H1 (cell line): ENCODE measurements at regions not wholly inside any gene's neighbourhood (a gene's known extent, or its start where the extent isn't known, plus 50 kb on each side); places are given as distances from the start of the nearest gene placed in this dataset.

Experiments
- POLR2AphosphoS5 ChIP-seq: IDR thresholded peaks from 2 replicates; pipeline ENCODE4 v1.6.1; 2011; ENCODE audit warnings: low read depth, low read length
- SAP30 ChIP-seq: fragments of 300-600 bp; sonication (generic); IDR thresholded peaks from 2 replicates; pipeline ENCODE4 v1.7.1; 2012; ENCODE audit warnings: low read length, moderate library complexity, mild to moderate bottlenecking, inconsistent platforms; ENCODE audit not compliant: insufficient read depth, insufficient replicate concordance
- TAF7 ChIP-seq: optimal IDR thresholded peaks from 2 replicates; pipeline ENCODE3; 2011; ENCODE audit warnings: low read depth, mild to moderate bottlenecking, inconsistent platforms, low read length, moderate library complexity, borderline replicate concordance
- TF ChIP-seq, protein P1 (sequence below): fragments of 300-600 bp; sonication (generic); IDR thresholded peaks from 2 replicates; pipeline ENCODE4 v1.7.1; 2012; ENCODE audit warnings: low read length, moderate library complexity, mild to moderate bottlenecking, inconsistent platforms; ENCODE audit not compliant: insufficient replicate concordance

GRCh38 chr1:30192969-30193630, 530.3 kb downstream of the MATN1 start (continued):
- TF ChIP-seq, protein P1, sequence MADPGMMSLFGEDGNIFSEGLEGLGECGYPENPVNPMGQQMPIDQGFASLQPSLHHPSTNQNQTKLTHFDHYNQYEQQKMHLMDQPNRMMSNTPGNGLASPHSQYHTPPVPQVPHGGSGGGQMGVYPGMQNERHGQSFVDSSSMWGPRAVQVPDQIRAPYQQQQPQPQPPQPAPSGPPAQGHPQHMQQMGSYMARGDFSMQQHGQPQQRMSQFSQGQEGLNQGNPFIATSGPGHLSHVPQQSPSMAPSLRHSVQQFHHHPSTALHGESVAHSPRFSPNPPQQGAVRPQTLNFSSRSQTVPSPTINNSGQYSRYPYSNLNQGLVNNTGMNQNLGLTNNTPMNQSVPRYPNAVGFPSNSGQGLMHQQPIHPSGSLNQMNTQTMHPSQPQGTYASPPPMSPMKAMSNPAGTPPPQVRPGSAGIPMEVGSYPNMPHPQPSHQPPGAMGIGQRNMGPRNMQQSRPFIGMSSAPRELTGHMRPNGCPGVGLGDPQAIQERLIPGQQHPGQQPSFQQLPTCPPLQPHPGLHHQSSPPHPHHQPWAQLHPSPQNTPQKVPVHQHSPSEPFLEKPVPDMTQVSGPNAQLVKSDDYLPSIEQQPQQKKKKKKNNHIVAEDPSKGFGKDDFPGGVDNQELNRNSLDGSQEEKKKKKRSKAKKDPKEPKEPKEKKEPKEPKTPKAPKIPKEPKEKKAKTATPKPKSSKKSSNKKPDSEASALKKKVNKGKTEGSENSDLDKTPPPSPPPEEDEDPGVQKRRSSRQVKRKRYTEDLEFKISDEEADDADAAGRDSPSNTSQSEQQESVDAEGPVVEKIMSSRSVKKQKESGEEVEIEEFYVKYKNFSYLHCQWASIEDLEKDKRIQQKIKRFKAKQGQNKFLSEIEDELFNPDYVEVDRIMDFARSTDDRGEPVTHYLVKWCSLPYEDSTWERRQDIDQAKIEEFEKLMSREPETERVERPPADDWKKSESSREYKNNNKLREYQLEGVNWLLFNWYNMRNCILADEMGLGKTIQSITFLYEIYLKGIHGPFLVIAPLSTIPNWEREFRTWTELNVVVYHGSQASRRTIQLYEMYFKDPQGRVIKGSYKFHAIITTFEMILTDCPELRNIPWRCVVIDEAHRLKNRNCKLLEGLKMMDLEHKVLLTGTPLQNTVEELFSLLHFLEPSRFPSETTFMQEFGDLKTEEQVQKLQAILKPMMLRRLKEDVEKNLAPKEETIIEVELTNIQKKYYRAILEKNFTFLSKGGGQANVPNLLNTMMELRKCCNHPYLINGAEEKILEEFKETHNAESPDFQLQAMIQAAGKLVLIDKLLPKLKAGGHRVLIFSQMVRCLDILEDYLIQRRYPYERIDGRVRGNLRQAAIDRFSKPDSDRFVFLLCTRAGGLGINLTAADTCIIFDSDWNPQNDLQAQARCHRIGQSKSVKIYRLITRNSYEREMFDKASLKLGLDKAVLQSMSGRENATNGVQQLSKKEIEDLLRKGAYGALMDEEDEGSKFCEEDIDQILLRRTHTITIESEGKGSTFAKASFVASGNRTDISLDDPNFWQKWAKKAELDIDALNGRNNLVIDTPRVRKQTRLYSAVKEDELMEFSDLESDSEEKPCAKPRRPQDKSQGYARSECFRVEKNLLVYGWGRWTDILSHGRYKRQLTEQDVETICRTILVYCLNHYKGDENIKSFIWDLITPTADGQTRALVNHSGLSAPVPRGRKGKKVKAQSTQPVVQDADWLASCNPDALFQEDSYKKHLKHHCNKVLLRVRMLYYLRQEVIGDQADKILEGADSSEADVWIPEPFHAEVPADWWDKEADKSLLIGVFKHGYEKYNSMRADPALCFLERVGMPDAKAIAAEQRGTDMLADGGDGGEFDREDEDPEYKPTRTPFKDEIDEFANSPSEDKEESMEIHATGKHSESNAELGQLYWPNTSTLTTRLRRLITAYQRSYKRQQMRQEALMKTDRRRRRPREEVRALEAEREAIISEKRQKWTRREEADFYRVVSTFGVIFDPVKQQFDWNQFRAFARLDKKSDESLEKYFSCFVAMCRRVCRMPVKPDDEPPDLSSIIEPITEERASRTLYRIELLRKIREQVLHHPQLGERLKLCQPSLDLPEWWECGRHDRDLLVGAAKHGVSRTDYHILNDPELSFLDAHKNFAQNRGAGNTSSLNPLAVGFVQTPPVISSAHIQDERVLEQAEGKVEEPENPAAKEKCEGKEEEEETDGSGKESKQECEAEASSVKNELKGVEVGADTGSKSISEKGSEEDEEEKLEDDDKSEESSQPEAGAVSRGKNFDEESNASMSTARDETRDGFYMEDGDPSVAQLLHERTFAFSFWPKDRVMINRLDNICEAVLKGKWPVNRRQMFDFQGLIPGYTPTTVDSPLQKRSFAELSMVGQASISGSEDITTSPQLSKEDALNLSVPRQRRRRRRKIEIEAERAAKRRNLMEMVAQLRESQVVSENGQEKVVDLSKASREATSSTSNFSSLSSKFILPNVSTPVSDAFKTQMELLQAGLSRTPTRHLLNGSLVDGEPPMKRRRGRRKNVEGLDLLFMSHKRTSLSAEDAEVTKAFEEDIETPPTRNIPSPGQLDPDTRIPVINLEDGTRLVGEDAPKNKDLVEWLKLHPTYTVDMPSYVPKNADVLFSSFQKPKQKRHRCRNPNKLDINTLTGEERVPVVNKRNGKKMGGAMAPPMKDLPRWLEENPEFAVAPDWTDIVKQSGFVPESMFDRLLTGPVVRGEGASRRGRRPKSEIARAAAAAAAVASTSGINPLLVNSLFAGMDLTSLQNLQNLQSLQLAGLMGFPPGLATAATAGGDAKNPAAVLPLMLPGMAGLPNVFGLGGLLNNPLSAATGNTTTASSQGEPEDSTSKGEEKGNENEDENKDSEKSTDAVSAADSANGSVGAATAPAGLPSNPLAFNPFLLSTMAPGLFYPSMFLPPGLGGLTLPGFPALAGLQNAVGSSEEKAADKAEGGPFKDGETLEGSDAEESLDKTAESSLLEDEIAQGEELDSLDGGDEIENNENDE, result no peak
- TF ChIP-seq POLR2AphosphoS5 (no peak), TAF7 (no peak), SAP30 (no peak)
